GM19239 (cell line): ENCODE measurements at regions not wholly inside any gene's neighbourhood (a gene's known extent, or its start where the extent isn't known, plus 50 kb on each side); places are given as distances from the start of the nearest gene placed in this dataset.

ENCODE experiments used
- DNase-seq: peaks from one replicate; pipeline ENCODE4 v3.0.0; 2011; ENCODE audit warnings: low spot score; ENCODE audit not compliant: insufficient read length
- FAIRE-seq: peaks from 2 replicates; lab custom pipeline; 2011; peaks lifted over from hg19 to GRCh38; lab: Jason Lieb, UNC

DNA sequence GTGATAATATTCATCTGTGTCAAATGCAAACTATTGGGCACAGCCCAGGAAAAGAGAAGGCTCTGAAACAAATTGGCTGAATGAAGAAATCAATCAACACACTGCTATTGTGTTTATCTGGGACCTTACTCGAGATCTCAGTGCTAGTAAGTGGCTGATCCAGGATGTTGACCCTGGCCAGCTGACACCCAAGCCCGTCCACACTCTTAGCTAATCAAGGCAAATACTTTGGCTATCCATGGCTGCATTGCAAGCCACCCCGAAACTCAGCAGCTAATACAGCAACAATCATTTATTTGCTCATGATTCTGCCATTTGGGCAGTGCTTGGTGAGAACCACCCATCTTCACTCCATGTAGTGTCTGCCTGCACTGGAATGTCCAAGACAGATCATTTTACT, 74.1 kb upstream of the UBE3A start:
- DNase-seq (no peak), FAIRE-seq (no peak)

DNA sequence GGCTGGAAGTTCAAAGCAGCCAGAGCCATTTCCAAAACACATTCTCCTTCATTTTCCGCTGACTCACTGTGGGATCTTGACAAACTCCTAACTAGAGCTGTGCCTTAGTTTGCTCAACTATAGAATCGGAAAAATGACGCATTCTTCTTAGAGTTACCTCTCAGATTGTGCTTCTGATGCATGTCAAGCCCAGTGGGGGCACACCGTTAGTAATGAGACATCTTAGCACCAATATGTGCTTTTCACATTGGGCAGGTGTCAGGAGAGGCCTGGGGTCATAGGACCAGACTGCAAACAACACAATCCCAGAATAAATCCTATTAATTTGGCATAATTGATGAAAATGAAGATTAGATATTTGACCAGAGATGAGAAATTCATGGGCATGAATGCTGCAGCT, 71.3 kb upstream of the UBE3A start:
- no peak for FAIRE-seq
- no peak for DNase-seq

DNA sequence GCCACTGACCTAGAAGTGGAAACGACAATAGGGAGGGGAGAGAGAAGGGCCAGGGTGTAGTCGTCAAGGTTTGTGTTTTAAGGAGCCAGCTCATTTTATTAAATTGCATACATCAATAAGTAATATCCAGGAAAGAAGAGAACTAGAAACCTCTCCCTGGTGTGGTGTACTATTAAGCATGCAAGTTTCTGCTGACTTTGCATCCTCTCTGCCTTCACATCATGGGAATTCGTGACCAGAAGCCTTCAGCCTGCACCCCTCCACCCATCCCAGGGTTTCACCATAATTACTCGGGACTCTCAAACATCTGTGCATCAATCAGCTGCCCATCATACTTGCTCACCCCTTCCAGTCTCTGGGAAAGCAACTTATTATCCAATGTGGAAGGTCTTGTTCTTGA, 70.9 kb upstream of the UBE3A start:
- DNase-seq (no peak), FAIRE-seq (no peak)

DNA sequence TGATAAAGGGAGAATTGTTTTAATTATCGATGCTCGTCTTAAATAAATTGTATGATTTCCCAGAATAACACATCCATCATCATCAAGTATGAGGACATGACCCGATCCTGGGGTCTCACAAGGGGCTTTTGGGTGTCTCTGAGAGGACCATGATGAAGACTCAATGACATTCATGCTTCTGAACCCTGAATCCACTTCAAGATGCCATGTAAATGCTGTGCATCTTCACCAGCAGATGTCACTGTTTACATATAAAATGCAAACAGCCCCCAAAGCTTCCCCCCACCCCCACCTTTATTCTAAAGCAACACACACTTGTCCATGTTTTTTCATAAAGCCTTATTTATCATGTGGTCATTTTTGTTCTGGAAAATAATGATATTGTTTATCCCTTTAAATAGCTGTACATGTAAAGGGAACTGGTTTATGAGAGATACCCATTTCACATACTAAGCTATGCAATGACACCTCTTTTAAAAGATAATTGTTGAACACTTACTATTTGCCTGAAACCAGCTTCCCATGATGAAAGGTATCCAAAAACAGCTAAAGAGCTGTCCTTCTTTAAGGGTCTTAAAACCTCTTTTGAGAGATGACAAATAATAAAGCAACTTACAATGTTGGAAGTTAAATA, 69.7 kb upstream of the UBE3A start:
- no peak for FAIRE-seq
- DNase-seq, result peak; percentile 7

DNA sequence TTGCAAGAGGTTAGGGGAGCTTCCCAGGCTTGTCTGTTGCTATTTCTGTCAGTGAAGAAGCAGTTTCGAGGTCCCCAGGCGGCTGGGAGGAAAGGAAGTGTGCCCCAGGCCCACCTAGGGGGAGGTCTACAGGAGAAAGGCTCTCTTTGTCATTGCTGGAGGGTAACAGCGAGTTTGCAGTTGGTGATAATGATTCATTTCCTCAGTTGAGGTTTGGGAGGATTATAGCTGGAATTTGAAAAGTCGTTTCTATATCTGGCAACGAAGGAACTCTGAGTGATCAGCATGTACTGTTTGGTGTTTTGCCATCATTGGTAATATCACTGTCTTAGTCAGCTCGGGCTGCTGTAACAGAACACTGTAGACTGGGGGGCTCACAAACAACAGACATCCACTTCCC, 65.5 kb upstream of the UBE3A start:
- no peak for DNase-seq
- no peak for FAIRE-seq

DNA sequence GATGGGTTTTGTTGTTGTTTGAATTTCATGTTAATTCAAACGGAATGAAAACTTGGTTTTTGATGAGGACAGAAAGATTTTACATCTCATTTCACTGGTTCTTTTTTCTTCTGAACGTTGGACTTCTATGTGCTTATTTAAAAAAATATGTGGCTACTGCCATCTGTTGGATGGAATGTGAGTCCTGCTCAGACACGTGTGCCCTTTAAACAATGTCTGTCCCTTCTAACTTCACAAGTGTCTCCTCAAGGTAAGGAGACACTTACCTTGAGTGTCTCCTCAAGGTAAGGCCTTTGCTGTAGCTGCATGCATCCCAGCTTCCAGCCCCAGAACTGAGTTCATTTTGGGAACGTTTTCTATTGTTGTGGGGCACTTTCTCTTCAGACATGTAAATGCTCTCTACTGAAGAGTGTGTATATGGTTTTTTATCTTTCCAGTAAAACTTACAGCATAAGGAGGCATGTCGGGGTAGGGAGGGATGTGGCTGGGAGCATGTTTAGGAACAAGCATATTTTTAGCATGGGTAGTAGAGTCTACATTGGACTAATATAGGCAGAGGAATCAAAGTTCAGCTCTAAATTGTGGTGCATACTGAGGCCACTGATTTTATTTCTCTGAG, 63.1 kb upstream of the UBE3A start:
- DNase-seq, result no peak
- no peak for FAIRE-seq

DNA sequence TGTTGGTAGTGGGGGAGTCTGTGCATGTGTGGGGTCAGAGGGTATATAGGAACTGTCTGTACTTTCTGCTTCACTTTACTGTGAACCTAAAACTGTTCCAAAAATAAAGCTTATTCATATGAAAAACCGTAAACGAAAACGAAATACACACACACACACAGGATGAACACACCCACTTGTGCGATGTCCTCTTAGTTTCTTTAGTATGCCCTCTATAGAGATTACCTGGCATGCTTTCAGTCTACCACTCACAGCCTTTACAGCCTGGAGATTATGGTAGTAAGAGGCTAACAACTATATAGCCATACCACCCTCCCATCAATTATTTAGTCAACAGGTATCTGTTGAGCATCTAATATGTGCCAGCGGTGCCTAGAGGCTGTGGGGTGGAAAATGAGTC, 60.0 kb upstream of the UBE3A start:
- DNase-seq, result no peak
- FAIRE-seq, result no peak

DNA sequence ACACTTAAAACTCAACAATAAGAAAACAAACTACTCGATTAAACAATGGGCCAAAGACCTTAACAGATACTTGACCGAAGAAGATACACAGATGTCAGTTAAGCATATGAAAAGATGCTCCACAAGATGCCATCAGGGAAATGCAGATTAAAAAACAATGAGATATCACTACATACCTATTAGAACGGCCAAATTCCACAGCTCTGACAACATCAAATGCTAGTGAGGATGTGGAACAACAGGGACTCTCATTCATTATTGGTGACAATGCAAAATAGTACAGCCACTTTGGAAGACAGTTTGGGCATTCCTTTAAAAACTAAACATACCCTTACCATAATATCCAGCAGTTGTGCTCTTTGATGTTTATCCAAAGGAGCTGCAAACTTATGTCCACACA, 59.1 kb upstream of the UBE3A start:
- FAIRE-seq, result no peak

DNA sequence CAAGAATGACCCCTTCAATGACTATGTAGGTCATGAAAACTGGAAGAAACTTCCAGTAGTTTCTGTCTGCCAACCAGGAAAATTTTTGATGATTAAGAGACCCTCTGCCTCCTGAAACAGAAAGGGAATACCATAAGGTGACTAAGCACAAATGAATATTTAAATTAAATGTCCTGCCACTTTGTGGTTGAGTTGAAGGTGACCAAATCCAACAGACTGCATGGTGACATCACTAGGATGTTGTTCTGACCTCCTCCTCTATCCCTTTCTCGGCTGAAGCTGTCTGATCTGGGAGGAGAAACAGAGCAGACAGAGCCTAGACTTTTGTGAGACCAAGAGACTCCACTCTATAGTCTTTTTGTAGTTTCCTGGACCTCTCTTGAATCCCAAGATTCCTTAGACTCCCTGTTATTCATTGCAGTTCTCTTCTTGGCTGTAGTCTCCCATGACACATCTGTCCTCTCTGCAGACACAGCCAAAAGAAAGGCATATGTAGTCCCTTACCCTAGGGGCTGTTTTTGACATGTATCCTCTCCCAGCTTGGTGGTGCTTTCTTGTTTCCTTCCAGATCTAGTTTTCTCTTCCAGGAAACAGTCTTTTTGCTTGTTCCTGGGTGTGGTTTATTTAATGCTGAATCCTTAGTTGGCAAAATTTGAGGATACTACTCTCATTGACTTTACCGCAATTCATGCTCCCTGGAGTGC, 55.2 kb upstream of the UBE3A start:
- DNase-seq, result no peak

More for the DNA sequence above, 59.1 kb upstream of the UBE3A start:
- no peak for DNase-seq

DNA sequence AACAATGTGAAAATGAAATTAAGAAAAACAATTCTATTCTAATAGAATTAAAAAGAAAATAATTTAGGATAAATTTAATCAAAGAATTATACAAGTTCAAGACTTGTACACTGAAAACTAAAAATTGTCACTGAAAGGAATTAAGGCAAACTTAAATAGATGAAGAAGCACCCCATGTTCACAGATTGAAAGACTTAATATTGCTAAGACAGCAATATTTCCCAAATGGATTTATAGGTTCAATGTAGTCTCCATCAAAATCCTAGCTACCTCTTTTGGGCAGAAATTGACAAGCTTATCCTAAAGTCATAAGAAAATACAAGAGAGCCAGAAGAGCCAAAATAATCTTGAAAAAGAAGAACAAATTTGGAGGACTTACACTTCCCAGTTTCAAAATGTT, 53.5 kb upstream of the UBE3A start:
- FAIRE-seq (no peak), DNase-seq (no peak)

More for the DNA sequence above, 55.2 kb upstream of the UBE3A start:
- no peak for FAIRE-seq
